ENCODE measurements at regions not wholly inside any gene's neighbourhood (a gene's known extent, or its start where the extent isn't known, plus 50 kb on each side); places are given as distances from the start of the nearest gene placed in this dataset.

- H3K27ac ChIP-seq, result no peak overlapping the region
- H3K27me3 ChIP-seq, result no peaks in the 10 kb centered on the region
- ATAC-seq (no peak), DNase-seq (no peak)
- H3K4me3 ChIP-seq, result no peak overlapping the region
- H3K9me3 ChIP-seq, result no peaks in the 10 kb centered on the region
- no peaks in the 10 kb centered on the region for H3K36me3 ChIP-seq
- intact Hi-C loops (cut with DNase I), result no loop called here
- H3K4me1 ChIP-seq, result no peaks in the 10 kb centered on the region
- TF ChIP-seq CTCF (IDR thresholded peaks at IDR 0.05), result no peak
These were observed 180.4 kb downstream of the DLL1 start for GRCh38 chr6:170110201-170111140.

- DNase-seq, result peak; percentile 21
These were observed 181.8 kb downstream of the DLL1 start for GRCh38 chr6:170108890-170109587.

GRCh38 chr6:170108456-170108855 is 182.4 kb downstream of the DLL1 start:
- DNase-seq (no peak), ATAC-seq (no peak)
- H3K36me3 ChIP-seq, result no peaks in the 10 kb centered on the region
- H3K27ac ChIP-seq, result no peak overlapping the region
- intact Hi-C loops (cut with DNase I), result no loop called here
- no peaks in the 10 kb centered on the region for H3K9me3 ChIP-seq
- no peaks in the 10 kb centered on the region for H3K27me3 ChIP-seq
- no peaks in the 10 kb centered on the region for H3K4me1 ChIP-seq
- no peak overlapping the region for H3K4me3 ChIP-seq
- no peak for TF ChIP-seq CTCF (IDR thresholded peaks at IDR 0.05)

More at GRCh38 chr6:170108890-170109587, 181.8 kb downstream of the DLL1 start:
- H3K4me3 ChIP-seq, result no peak overlapping the region
- TF ChIP-seq CTCF (IDR thresholded peaks at IDR 0.05), result no peak
- no peak overlapping the region for H3K27ac ChIP-seq
- intact Hi-C loops (cut with DNase I), result no loop called here
- no peaks in the 10 kb centered on the region for H3K9me3 ChIP-seq
- no peaks in the 10 kb centered on the region for H3K4me1 ChIP-seq
- H3K27me3 ChIP-seq, result no peaks in the 10 kb centered on the region
- no peak for ATAC-seq
- H3K36me3 ChIP-seq, result no peaks in the 10 kb centered on the region

GRCh38 chr6:170107606-170108222 is 183.2 kb downstream of the DLL1 start:
- intact Hi-C loops (cut with DNase I), result no loop called here

More at GRCh38 chr6:170107606-170108222, 183.2 kb downstream of the DLL1 start:
- H3K36me3 ChIP-seq, result no peaks in the 10 kb centered on the region
- H3K4me1 ChIP-seq, result no peaks in the 10 kb centered on the region
- no peak overlapping the region for H3K27ac ChIP-seq
- no peaks in the 10 kb centered on the region for H3K9me3 ChIP-seq
- ATAC-seq (no peak), DNase-seq (no peak)
- no peaks in the 10 kb centered on the region for H3K27me3 ChIP-seq
- H3K4me3 ChIP-seq, result no peak overlapping the region
- no peak for TF ChIP-seq CTCF (IDR thresholded peaks at IDR 0.05)

Measured in upper lobe of right lung (tissue), 1 donor.